ENCODE measurements at regions not wholly inside any gene's neighbourhood (a gene's known extent, or its start where the extent isn't known, plus 50 kb on each side); places are given as distances from the start of the nearest gene placed in this dataset.
A peak's percentile ranks its signal among the peaks of the same experiment; 100 is the strongest.

- TF ChIP-seq BCOR (IDR thresholded peaks at IDR 0.05) (no peak), ZNF449 (CRISPR knock-in tag; IDR thresholded peaks at IDR 0.05) (no peak), TOE1 (IDR thresholded peaks at IDR 0.05; ENCODE audit: borderline replicate concordance) (no peak), TOE1 (CRISPR knock-in tag; IDR thresholded peaks at IDR 0.05; ENCODE audit: borderline replicate concordance, low read depth) (no peak), ZNF408 (CRISPR knock-in tag; IDR thresholded peaks at IDR 0.05; ENCODE audit: low read depth) (no peak), HSF4 (CRISPR knock-in tag; IDR thresholded peaks at IDR 0.05; ENCODE audit: borderline replicate concordance) (no peak), HDAC3 (IDR thresholded peaks at IDR 0.05; ENCODE audit: borderline replicate concordance, partially characterized antibody) (peak; percentile 0), MXI1 (IDR thresholded peaks at IDR 0.05; ENCODE audit: low read depth, low read length) (no peak), TCF3 (CRISPR knock-in tag; IDR thresholded peaks at IDR 0.05) (peak; percentile 4; the same call in 1 of the 2 replicates), MNT (conservative IDR thresholded peaks at IDR 0.05) (0 out of 4 replicates have a peak, but pooled peaks of 1 of the 2 experiments have one; percentile 8), ZNF146 (CRISPR knock-in tag; IDR thresholded peaks at IDR 0.05; ENCODE audit: unreplicated experiment) (no peak), ZC3H4 (CRISPR knock-in tag; IDR thresholded peaks at IDR 0.05; ENCODE audit: borderline replicate concordance) (no peak), ZNF311 (CRISPR knock-in tag; IDR thresholded peaks at IDR 0.05) (no peak), ZNF589 (CRISPR knock-in tag; IDR thresholded peaks at IDR 0.05; ENCODE audit: low read depth) (no peak), SRF (CRISPR knock-in tag; IDR thresholded peaks at IDR 0.05) (no peak), ELF4 (CRISPR knock-in tag; IDR thresholded peaks at IDR 0.05) (no peak), THRA (IDR thresholded peaks at IDR 0.05) (no peak), CBFA2T3 (IDR thresholded peaks at IDR 0.05) (peak; percentile 39), POLR2B (IDR thresholded peaks at IDR 0.05; ENCODE audit: low read depth, partially characterized antibody) (no peak), NFYB (IDR thresholded peaks at IDR 0.05; ENCODE audit: extremely low read depth, insufficient read length) (no peak), ARID3A (IDR thresholded peaks at IDR 0.05; ENCODE audit: borderline replicate concordance, low read depth, low read length) (0 out of 2 replicates have a peak, but pooled peaks have one; percentile 4), KDM1A (IDR thresholded peaks at IDR 0.05) (0 out of 4 replicates have a peak, but pooled peaks of 1 of the 2 experiments have one; percentile 17), HNRNPUL1 (IDR thresholded peaks at IDR 0.05; ENCODE audit: low read length) (no peak)
Measured at GRCh38 chr10:3891396-3891795, 106.4 kb upstream of the KLF6 start (continued).

Data from K562 (cell line).